Panc1 (cell line): ENCODE measurements at regions not wholly inside any gene's neighbourhood (a gene's known extent, or its start where the extent isn't known, plus 50 kb on each side); places are given as distances from the start of the nearest gene placed in this dataset.

Experiments used
- CTCF ChIP-seq: fragments of 450-650 bp; IDR thresholded peaks from 2 replicates; pipeline ENCODE4 v1.5.1; 2017; ENCODE audit warnings: mild to moderate bottlenecking
- SIN3A ChIP-seq: IDR thresholded peaks from 2 replicates; pipeline ENCODE4 v1.6.1; 2012; ENCODE audit warnings: low read depth, mild to moderate bottlenecking, low read length, moderate library complexity, borderline replicate concordance; ENCODE audit not compliant: insufficient read depth

GRCh38 chr1:219669556-219669955 lies 56.7 kb upstream of the ZC3H11B start:
- TF ChIP-seq SIN3A (no peak), CTCF (no peak)
